HUDEP-2 (cell line): ENCODE measurements at regions not wholly inside any gene's neighbourhood (a gene's known extent, or its start where the extent isn't known, plus 50 kb on each side); places are given as distances from the start of the nearest gene placed in this dataset.
"Not testable (repeated sequence)": the region's sequence is repeated elsewhere in the genome, so short reads cannot be mapped to it uniquely, and the experiment has no call there.

Source experiments
- DNase-seq, 76 experiments: peaks; one replicate each; lab custom pipeline; 2025; ENCODE audit not compliant: unreplicated experiment in 76 of 76; lab: John Stamatoyannopoulos, UW

DNA sequence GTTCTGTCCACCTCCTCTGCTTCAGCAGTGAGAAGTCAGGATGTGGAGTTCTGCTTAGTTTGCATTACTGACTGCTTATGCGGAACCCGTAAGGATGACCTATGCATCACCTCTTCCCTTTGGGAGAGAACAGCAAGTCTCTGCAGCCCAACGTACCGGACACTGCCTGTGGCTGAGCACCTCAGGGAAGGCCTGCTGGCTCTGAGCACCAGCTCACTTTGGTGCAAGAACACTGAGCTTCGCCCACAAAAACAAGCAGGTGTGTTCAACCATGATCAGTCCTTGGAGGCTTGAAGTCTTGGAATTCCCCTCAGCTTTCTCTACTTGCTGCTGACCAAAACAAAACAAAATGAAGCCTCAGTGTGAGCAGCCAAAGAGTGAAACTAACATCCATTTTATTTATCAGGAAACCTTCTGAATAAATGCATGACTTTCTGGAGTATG, 52.7 kb upstream of the NCK2 start:
- no peak for DNase-seq

DNA sequence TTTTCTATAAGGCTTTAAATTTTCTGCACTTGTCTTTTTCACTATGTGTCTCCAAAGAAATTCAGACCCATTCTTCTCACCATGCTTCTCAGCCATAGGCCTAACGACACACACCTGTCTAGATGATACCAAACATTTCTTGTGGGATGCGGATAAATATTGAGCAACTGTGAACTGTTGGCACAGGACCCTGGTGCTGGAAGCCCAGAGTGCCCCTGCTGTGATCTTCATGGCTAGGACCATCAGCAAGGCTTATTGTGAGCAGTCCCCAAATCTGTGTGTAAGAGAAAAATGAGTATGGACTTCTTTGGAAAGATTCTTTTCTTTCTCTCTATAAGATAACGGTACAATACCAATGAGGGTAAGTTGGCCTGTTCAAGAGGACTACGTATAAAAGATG, 54.1 kb upstream of the NCK2 start:
- DNase-seq = no peak

GRCh38 chr2:105689484-105689883, 55.2 kb upstream of the NCK2 start:
- no peak for DNase-seq

DNA sequence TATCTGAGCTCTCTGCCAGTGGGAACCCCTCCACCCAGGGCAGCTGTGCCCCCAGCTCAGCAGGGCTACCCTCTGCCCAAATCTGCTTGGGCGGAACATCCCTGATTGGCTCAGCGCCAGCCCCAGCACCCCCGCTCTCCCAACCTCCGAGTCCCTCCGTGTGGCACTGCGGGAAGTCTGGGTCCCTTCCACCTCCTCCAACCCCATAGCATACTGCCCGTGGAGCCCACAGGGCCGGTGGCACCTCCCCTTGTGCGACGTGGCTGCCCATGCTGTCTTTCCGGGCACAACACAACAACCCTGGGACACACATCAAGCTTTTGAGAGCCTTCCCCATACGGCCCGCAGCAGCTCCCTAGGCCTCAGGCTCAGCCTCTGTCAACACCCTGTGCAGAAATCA, 55.8 kb upstream of the NCK2 start:
- no peak for DNase-seq

GRCh38 chr2:105686588-105686987, 58.1 kb upstream of the NCK2 start:
- no peak for DNase-seq

- DNase-seq = no peak
These were observed 61.7 kb upstream of the NCK2 start for GRCh38 chr2:105683011-105683492.

- no peak for DNase-seq
These were observed 62.3 kb upstream of the NCK2 start for GRCh38 chr2:105682401-105682800.

- DNase-seq = no peak
These were observed 62.8 kb upstream of the NCK2 start for GRCh38 chr2:105681927-105682326.

GRCh38 chr2:105680357-105680756, 64.4 kb upstream of the NCK2 start:
- DNase-seq = no peak

DNA sequence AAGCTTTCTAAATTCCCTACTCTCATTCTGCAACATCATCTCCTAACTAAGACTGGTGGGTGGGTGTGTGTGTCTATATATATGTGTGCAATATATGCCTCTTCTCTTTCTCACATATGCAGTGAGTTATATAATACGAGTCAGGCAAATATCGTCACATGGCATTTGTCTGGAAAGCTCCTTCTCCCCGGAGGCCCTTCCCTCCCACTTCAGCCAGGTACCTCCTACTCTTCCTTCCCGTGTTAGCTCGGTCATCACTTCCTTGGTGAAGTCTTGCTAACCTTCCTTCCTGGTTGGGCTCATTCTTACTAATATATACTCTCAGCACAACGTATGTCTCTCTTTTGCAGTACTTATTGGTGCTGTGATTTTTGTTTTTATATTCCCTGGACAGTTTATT, 66.4 kb upstream of the NCK2 start:
- no peak for DNase-seq

DNA sequence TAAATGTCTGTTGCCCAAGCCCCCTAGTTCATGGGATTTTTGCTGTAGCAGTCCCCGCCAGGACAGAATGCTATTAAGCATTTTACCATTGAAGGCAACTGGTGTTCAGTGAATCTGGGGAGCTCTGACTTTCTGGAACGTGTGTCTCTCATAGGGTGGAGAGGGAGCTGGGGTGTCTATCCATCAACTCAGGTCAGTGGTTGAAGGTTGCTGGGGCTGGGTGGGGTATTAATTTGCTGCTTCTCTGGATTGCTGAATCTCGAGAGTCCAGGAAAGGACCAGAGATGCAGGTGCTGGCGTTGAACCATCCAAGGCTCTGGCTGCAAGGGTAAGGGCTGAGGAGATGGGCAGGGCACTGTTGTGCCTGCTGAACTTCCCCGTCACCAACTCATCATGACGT, 66.8 kb upstream of the NCK2 start:
- no peak for DNase-seq

GRCh38 chr2:105675841-105676240, 68.9 kb upstream of the NCK2 start:
- no peak for DNase-seq

DNA sequence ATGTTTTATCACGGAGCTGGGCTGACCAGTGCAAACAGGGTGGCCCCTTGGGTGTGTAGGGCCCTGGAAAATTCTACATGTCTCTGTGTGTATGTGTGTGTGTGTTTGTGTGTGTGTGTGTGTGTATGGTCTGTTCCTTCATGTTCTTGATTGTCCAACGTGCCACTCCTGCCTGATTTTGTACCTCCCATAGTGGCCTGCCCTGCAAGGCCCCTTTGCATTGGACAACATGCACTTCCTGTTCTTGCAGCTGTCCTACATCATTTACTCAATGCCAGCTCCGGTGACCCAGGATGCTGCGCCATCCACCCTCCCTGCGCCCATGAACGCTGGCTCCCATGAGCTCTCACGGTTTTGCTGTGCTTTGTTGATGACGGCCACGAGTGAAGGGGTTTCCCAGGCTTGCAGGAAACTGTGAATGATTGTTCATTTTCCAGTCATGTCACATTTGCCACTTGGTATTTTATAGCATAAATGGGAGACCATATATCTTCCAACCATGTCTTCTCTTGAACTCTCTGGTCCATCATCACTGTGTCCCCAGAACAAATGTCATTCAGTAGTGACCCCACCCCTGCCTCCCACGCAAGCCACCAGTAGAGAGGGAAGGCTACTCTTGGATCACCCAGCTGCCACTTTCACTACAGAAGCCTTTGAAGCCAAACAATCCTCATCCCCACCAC, 69.7 kb upstream of the NCK2 start:
- no peak for DNase-seq

DNA sequence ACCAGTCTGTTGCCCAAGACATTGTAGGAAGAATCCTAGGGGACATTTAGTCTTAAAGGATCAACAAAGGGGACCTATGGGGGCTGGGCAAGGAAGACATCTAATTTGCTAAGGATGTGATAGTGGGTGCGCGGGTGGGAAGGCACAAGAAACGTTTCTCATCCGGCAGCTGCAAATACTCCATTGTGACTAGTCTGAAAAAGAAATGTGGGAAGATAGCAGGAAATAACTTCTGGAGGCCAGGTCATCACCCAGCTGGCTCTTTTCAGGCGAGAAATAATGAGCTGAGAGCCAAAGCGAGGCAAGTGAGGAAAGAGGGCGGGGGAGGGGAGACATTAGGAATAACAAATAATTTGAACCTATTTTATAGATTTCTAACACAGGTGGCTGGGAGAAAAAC, 70.3 kb upstream of the NCK2 start:
- no peak for DNase-seq

GRCh38 chr2:105671156-105671555, 73.6 kb upstream of the NCK2 start:
- DNase-seq = no peak

GRCh38 chr2:105669384-105669891, 75.3 kb upstream of the NCK2 start:
- DNase-seq = no peak

- no peak for DNase-seq
These were observed 79.2 kb upstream of the NCK2 start for GRCh38 chr2:105665480-105665879.

- no peak for DNase-seq
These were observed 84.2 kb upstream of the NCK2 start for GRCh38 chr2:105660489-105660888.

DNA sequence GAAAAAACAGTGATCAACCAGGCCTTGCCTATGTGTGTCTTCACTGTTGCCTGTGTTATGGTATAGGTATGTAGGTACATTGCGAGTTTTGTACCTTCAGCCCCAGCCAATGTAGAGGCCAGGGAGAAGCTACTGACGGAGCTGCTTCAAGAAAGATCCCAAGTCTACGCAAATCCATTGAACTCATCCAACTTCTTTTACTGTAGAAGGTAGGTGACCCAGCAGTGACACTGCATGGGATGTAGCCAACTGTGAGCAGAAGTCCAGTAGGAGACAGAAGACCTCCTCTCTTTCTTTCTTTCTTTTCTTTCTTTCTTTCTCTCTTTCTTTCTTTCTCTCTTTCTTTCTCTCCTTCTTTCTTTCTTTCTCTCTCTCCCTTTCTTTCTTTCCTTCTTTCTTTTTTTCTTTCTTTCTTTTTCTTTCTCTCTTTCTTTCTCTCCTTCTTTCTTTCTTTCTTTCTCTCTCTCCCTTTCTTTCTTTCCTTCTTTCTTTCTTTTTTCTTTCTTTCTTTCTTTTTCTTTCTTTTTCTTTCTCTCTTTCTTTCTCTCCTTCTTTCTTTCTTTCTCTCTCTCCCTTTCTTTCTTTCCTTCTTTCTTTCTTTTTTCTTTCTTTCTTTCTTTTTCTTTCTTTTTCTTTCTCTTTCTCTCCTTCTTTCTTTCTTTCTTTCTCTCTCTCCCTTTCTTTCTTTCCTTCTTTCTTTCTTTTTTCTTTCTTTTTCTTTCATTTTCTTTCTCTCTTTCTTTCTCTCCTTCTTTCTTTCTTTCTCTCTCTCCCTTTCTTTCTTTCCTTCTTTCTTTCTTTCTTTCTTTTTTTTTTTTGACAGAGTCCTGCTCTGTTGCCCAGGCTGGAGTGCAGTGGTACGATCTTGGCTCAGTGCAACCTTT, 88.7 kb upstream of the NCK2 start:
- not testable (repeated sequence) for DNase-seq

GRCh38 chr2:105655244-105655643, 89.5 kb upstream of the NCK2 start:
- no peak for DNase-seq

DNA sequence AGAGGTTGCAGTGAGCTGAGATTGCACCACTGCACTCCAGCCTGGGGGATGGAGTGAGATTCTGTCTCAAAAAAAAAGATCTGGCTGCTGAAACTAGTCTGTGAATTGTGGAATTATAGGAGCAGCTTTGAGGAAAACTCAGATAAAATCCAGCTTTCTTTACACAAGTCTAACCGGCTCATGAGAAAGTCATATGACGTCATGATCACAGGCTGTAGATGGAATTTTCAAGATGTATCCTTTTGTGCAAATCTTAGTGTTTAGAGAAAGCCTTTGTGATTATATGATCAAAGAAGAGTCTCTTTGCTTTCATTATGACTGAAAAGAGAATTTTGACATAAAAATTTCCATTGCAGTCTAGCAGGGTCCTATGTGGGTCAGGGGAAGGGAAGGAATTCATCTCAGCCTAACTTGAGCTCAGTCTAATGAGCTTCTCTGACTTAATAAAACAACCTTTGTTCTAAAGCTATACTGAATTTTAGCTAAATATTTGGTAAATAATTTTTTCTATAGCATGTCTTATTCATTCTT, 90.2 kb upstream of the NCK2 start:
- DNase-seq = no peak

DNA sequence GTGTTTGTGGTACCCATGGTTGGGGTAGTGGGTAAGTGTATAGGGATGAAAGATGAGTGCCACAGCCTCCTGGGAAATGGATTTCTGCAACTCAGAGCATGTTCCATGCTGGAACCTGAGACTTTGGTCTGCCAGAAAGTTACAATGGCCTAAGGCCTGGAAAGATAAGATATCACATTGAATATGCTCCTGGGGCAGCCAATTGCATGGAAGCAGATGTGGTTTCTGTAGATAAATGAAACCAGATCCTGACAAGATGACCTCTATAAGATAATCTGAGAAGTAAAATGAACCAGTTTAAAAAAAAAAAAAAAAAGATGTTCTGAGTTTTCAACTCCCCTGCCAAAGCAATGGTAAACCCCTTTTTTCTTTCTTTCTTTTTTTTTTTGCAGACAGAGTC, 91.4 kb upstream of the NCK2 start:
- no peak for DNase-seq
